GM12878 (cell line): ENCODE measurements at regions not wholly inside any gene's neighbourhood (a gene's known extent, or its start where the extent isn't known, plus 50 kb on each side); places are given as distances from the start of the nearest gene placed in this dataset.

Experiments used
- ATAC-seq: fragments of 200-7000 bp; cut with Tn5 transposase; 3 replicates; pipeline ENCODE4 v1.9.1; 2020; ENCODE audit warnings: mild to moderate bottlenecking, moderate library complexity
- BruUV-seq: library from RNA; stranded (reverse); fragments of 400-500 nt; replicated peaks from 2 replicates; lab custom pipeline; 2021; lab: Mats Ljungman, UMichigan
- CTCF ChIA-PET: fragments of 300-600 bp; sonication (Branson Sonifier 250); formaldehyde crosslinking; extraction: SDS; loops from one replicate; lab custom pipeline; 2021; ENCODE audit warnings: inconsistent platforms; lab: Yijun Ruan, JAX
- POLR2A ChIA-PET: fragments of 350-600 bp; formaldehyde crosslinking; extraction: SDS; loops from one replicate; lab custom pipeline; 2021; ENCODE audit warnings: inconsistent platforms; lab: Charles Lee
- RAD21 ChIA-PET: fragments of 300-600 bp; sonication (Branson Sonifier 250); formaldehyde crosslinking; loops from one replicate; lab custom pipeline; 2023; ENCODE audit warnings: antibody characterized with exemption; ENCODE audit not compliant: unreplicated experiment; lab: Charles Lee
- SMC1A ChIA-PET: fragments of 300-600 bp; sonication (Branson Sonifier 250); formaldehyde crosslinking; loops from one replicate; lab custom pipeline; 2023; ENCODE audit not compliant: unreplicated experiment, uncharacterized antibody; lab: Charles Lee
- DNase-seq: peaks from one replicate; pipeline ENCODE4 v3.0.0-alpha.2; 2011; ENCODE audit warnings: low read depth, low spot score
- FAIRE-seq: peaks from 3 replicates; lab custom pipeline; 2011; peaks lifted over from hg19 to GRCh38; lab: Jason Lieb, UNC
- H2AFZ ChIP-seq: 2 replicates; pipeline ENCODE4 v1.6.0; 2011; ENCODE audit warnings: low read depth, low read length, control low read depth; ENCODE audit not compliant: control insufficient read depth
- H3K27ac ChIP-seq: 2 replicates; pipeline ENCODE4 v1.5.1; 2011; ENCODE audit warnings: control low read depth; ENCODE audit not compliant: control insufficient read depth, insufficient read depth
- H3K27me3 ChIP-seq, 2 experiments: replicated peaks in 1 of 2; 2 replicates each; pipeline versions ENCODE4 v1.6.0 to v1.6.1; 2011; ENCODE audit warnings: low read length in 1 of 2; ENCODE audit not compliant: control insufficient read depth in 2 of 2, insufficient read depth in 2 of 2
- H3K36me3 ChIP-seq, 2 experiments: 2 replicates each; pipeline ENCODE4 v1.5.1; 2011; ENCODE audit warnings: low read length in 1 of 2; ENCODE audit not compliant: control insufficient read depth in 2 of 2, insufficient read depth in 2 of 2
- H3K4me1 ChIP-seq: 2 replicates; pipeline ENCODE4 v1.6.1; 2011; ENCODE audit warnings: mild to moderate bottlenecking, low read length, moderate library complexity, mixed read lengths; ENCODE audit not compliant: control insufficient read depth, insufficient read depth
- H3K4me2 ChIP-seq: 2 replicates; pipeline ENCODE4 v1.6.0; 2011; ENCODE audit warnings: control low read depth; ENCODE audit not compliant: control insufficient read depth, insufficient read depth
- H3K4me3 ChIP-seq: fragments of 200-600 bp; sonication (generic); 2 replicates; pipeline ENCODE4 v1.5.1; 2016
- H3K79me2 ChIP-seq: 2 replicates; pipeline ENCODE4 v1.6.0; 2011; ENCODE audit warnings: low read length; ENCODE audit not compliant: control insufficient read depth, insufficient read depth
- H3K9ac ChIP-seq: 2 replicates; pipeline ENCODE4 v1.8.0; 2011; ENCODE audit warnings: low read length, control low read depth, mixed read lengths; ENCODE audit not compliant: control insufficient read depth, insufficient read depth
- H3K9me3 ChIP-seq: replicated peaks from 3 replicates; pipeline ENCODE4 v1.5.1; 2011; ENCODE audit warnings: mild to moderate bottlenecking, low read length; ENCODE audit not compliant: control insufficient read depth, insufficient read depth
- H4K20me1 ChIP-seq: 2 replicates; pipeline ENCODE4 v1.6.0; 2011; ENCODE audit not compliant: control insufficient read depth, insufficient read depth
- ATF3 ChIP-seq: IDR thresholded peaks from 2 replicates; pipeline ENCODE4 v1.6.1; 2011; ENCODE audit warnings: low read depth, mild to moderate bottlenecking, low read length, moderate library complexity, borderline replicate concordance; ENCODE audit errors: extremely low read depth
- CBFB ChIP-seq: IDR thresholded peaks from 2 replicates; pipeline ENCODE4 v1.6.1; 2016; ENCODE audit warnings: antibody characterized with exemption, low read depth
- CREM ChIP-seq: IDR thresholded peaks from 2 replicates; pipeline ENCODE4 v1.6.1; 2014; ENCODE audit warnings: antibody characterized with exemption, low read depth
- EP300 ChIP-seq, 2 experiments: fragments of 150-350 bp in 1 of 2; IDR thresholded peaks; 2 replicates each; pipeline ENCODE4 v1.6.1; 2011 to 2012; ENCODE audit warnings: low read depth in 2 of 2, low read length in 2 of 2, borderline replicate concordance in 1 of 2, improper control_type of control experiment in 1 of 2, inconsistent platforms in 1 of 2; ENCODE audit not compliant: control insufficient read depth in 1 of 2
- FOXK2 ChIP-seq: fragments of 450-650 bp; IDR thresholded peaks from 2 replicates; pipeline ENCODE4 v1.6.1; 2017; ENCODE audit warnings: mild to moderate bottlenecking, moderate library complexity
- JUNB ChIP-seq: IDR thresholded peaks from 2 replicates; pipeline ENCODE4 v1.6.1; 2016; ENCODE audit warnings: antibody characterized with exemption, mild to moderate bottlenecking
- MTA3 ChIP-seq: IDR thresholded peaks from 2 replicates; pipeline ENCODE4 v1.6.1; 2012; ENCODE audit warnings: low read length, inconsistent platforms, borderline replicate concordance
- NFYA ChIP-seq: IDR thresholded peaks from 2 replicates; pipeline ENCODE4 v1.6.1; 2011; ENCODE audit warnings: low read depth, mild to moderate bottlenecking, low read length, improper control_type of control experiment, borderline replicate concordance
- PKNOX1 ChIP-seq: fragments of 450-650 bp; IDR thresholded peaks from 2 replicates; pipeline ENCODE4 v1.6.1; 2016; ENCODE audit warnings: mild to moderate bottlenecking
- SIN3A ChIP-seq: IDR thresholded peaks from 2 replicates; pipeline ENCODE4 v1.6.1; 2012; ENCODE audit warnings: low read depth, low read length, improper control_type of control experiment
- TCF7 ChIP-seq: IDR thresholded peaks from 2 replicates; pipeline ENCODE4 v1.6.1; 2014; ENCODE audit warnings: antibody characterized with exemption, borderline replicate concordance
- WGBS: methylation state at CpG from one replicate; pipeline ENCODE4 v1.1.6; 2016; ENCODE audit warnings: low lambda C conversion rate; ENCODE audit not compliant: insufficient replicate concordance, insufficient coverage; ENCODE audit errors: missing lambda C conversion rate; 5-methylcytosine and 5-hydroxymethylcytosine counted together
- in situ Hi-C: fragments of 300-500 bp; cut with MboI; formaldehyde crosslinking; loops from 9 replicates; pipeline ENCODE4 v1.14.3; 2018; ENCODE audit warnings: mixed read lengths
- intact Hi-C: fragments of 100-400 bp; cut with micrococcal nuclease; formaldehyde crosslinking; loops from one replicate; pipeline ENCODE4 v1.14.2; 2022; ENCODE audit not compliant: unreplicated experiment

GRCh38 chrX:118259213-118259612 is 86.7 kb upstream of the WDR44 start:
- DNase-seq (no peak), ATAC-seq (peak; percentile 36; the same call in 2 of the 3 replicates), FAIRE-seq (no peak)
- no peak overlapping the region for H3K9ac ChIP-seq
- ChIA-PET CTCF (interaction anchor here (0.6 kb wide), 1 partner anchor 1708 kb away, joined by 3 read pairs; no protein-coding TSS in a partner anchor), SMC1A (no interaction called here), RAD21 (interaction anchor here (0.6 kb wide), 1 partner anchor 196 kb away, joined by 3 read pairs; no protein-coding TSS in a partner anchor), POLR2A (no interaction called here)
- H3K9me3 ChIP-seq: no peaks in the 10 kb centered on the region
- no peaks in the 10 kb centered on the region for H3K27me3 ChIP-seq
- in situ Hi-C loops: loop anchor here (10.0 kb wide), 2 partner anchors 264 to 1764 kb away; no protein-coding TSS in a partner anchor
- 56% methylated on average over 1 of the region's 1 CpG for WGBS
- intact Hi-C loops: loop anchor here (10.0 kb wide), 1 partner anchor 1774 kb away; no protein-coding TSS in a partner anchor
- BruUV-seq: no TSS peak
- no peak overlapping the region for H3K4me3 ChIP-seq
- no peaks in the 10 kb centered on the region for H3K4me1 ChIP-seq
- no peak overlapping the region for H3K4me2 ChIP-seq
- no peak overlapping the region for H3K27ac ChIP-seq
- H4K20me1 ChIP-seq: no peaks in the 10 kb centered on the region
- no peaks in the 10 kb centered on the region for H3K79me2 ChIP-seq
- H3K36me3 ChIP-seq: no peaks in the 10 kb centered on the region
- TF ChIP-seq JUNB (peak; percentile 45), PKNOX1 (no peak)
- H2AFZ ChIP-seq: no peak overlapping the region

GRCh38 chrX:118261151-118261550 is 84.8 kb upstream of the WDR44 start:
- Histone ChIP-seq H3K36me3 (no peaks in the 10 kb centered on the region), H3K9ac (no peak overlapping the region), H3K4me3 (no peak overlapping the region), H3K9me3 (no peaks in the 10 kb centered on the region), H3K4me2 (no peak overlapping the region), H4K20me1 (no peaks in the 10 kb centered on the region), H3K4me1 (no peaks in the 10 kb centered on the region), H2AFZ (no peak overlapping the region), H3K27ac (no peak overlapping the region), H3K27me3 (no peaks in the 10 kb centered on the region), H3K79me2 (no peaks in the 10 kb centered on the region)
- FAIRE-seq (no peak), ATAC-seq (no peak), DNase-seq (no peak)
- in situ Hi-C loops: no loop called here
- ChIA-PET SMC1A (interaction anchor here (0.6 kb wide), 1 partner anchor 98 kb away, joined by 3 read pairs; no protein-coding TSS in a partner anchor), CTCF (no interaction called here), RAD21 (no interaction called here), POLR2A (no interaction called here)
- TF ChIP-seq TCF7: no peak
- TF ChIP-seq CBFB: no peak
- no peak for TF ChIP-seq ATF3
- TF ChIP-seq FOXK2: no peak
- no peak for TF ChIP-seq EP300 (IDR thresholded peaks at IDR 0.05; ENCODE audit: borderline replicate concordance in 1 of 2, control insufficient read depth in 1 of 2, low read depth in 2 of 2, low read length in 2 of 2)
- no peak for TF ChIP-seq NFYA
- no peak for TF ChIP-seq SIN3A
- no peak for TF ChIP-seq CREM
- TF ChIP-seq MTA3: no peak
- 3% methylated on average over 4 of the region's 4 CpGs for WGBS
- BruUV-seq: no TSS peak
- intact Hi-C loops: no loop called here
